SK-N-SH (cell line): ENCODE measurements at regions not wholly inside any gene's neighbourhood (a gene's known extent, or its start where the extent isn't known, plus 50 kb on each side); places are given as distances from the start of the nearest gene placed in this dataset.

Experiments
- CTCF ChIA-PET: fragments of 300-600, 350-600 bp; formaldehyde crosslinking; extraction: SDS; loops from one replicate; lab custom pipeline; 2021; lab: Yijun Ruan, JAX
- POLR2A ChIA-PET: fragments of 350-600 bp; sonication (Branson Sonifier 250); formaldehyde crosslinking; extraction: SDS; loops from one replicate; lab custom pipeline; 2020; ENCODE audit warnings: antibody characterized with exemption, inconsistent platforms; lab: Yijun Ruan, JAX
- DNase-seq: peaks from one replicate; pipeline ENCODE4 v3.0.0; 2012
- H2AFZ ChIP-seq: fragments of 200-600 bp; sonication (generic); 2 replicates; pipeline ENCODE4 v1.8.1; 2016; ENCODE audit warnings: antibody characterized with exemption, mild to moderate bottlenecking, low read depth
- H3F3A ChIP-seq: fragments of 200-600 bp; sonication (generic); replicated peaks from 2 replicates; pipeline ENCODE3; 2016; ENCODE audit warnings: antibody characterized with exemption, mild to moderate bottlenecking; ENCODE audit not compliant: insufficient read depth
- H3K27ac ChIP-seq, 2 experiments: fragments of 200-500 bp in 1 of 2; fragments of 200-600 bp in 1 of 2; sonication (Bioruptor generic) in 1 of 2; sonication (generic), shearing (Covaris generic) in 1 of 2; 2 replicates each; pipeline versions ENCODE4 v1.5.1 to v1.6.1; 2014 to 2016; ENCODE audit warnings: low read depth in 2 of 2, inconsistent platforms in 1 of 2, low read length in 1 of 2, mild to moderate bottlenecking in 1 of 2, mixed read lengths in 1 of 2
- H3K27me3 ChIP-seq: fragments of 200-600 bp; sonication (generic), shearing (Covaris generic); 2 replicates; pipeline ENCODE4 v1.6.1; 2016; ENCODE audit warnings: mixed run types; ENCODE audit not compliant: insufficient read depth
- H3K36me3 ChIP-seq, 2 experiments: fragments of 200-500 bp in 1 of 2; fragments of 200-600 bp in 1 of 2; sonication (Bioruptor generic) in 1 of 2; sonication (generic) in 1 of 2; replicated peaks in 1 of 2; 2 replicates each; pipeline versions ENCODE3 to v1.5.1; 2014 to 2016; ENCODE audit warnings: low read length in 1 of 2, mild to moderate bottlenecking in 1 of 2; ENCODE audit not compliant: insufficient read depth in 2 of 2, control insufficient read depth in 1 of 2
- H3K4me1 ChIP-seq, 2 experiments: fragments of 200-500 bp in 1 of 2; fragments of 200-600 bp in 1 of 2; sonication (Bioruptor generic) in 1 of 2; sonication (generic), shearing (Covaris generic) in 1 of 2; 2 replicates each; pipeline versions ENCODE4 v1.5.1 to v1.6.1; 2014 to 2016; ENCODE audit warnings: low read depth in 1 of 2, low read length in 1 of 2, mixed run types in 1 of 2; ENCODE audit not compliant: insufficient read depth in 2 of 2, control insufficient read depth in 1 of 2
- H3K4me2 ChIP-seq: fragments of 200-600 bp; sonication (generic), shearing (Covaris generic); 2 replicates; pipeline ENCODE4 v1.6.1; 2017; ENCODE audit warnings: mixed run types
- H3K4me3 ChIP-seq, 2 experiments: fragments of 200-500 bp in 1 of 2; fragments of 200-600 bp in 1 of 2; sonication (Bioruptor generic) in 1 of 2; sonication (generic), shearing (Covaris generic) in 1 of 2; 2 replicates each; pipeline versions ENCODE4 v1.5.1 to v1.8.1; 2014 to 2016; ENCODE audit warnings: low read depth in 2 of 2, inconsistent platforms in 1 of 2, low read length in 1 of 2, mild to moderate bottlenecking in 1 of 2, mixed read lengths in 1 of 2, moderate library complexity in 1 of 2
- H3K79me2 ChIP-seq: fragments of 200-600 bp; sonication (generic); 2 replicates; pipeline ENCODE4 v1.8.1; 2017; ENCODE audit warnings: mild to moderate bottlenecking; ENCODE audit not compliant: insufficient read depth
- H3K9ac ChIP-seq: fragments of 200-600 bp; sonication (generic); 2 replicates; pipeline ENCODE4 v1.6.1; 2017; ENCODE audit warnings: mixed run types
- H3K9me2 ChIP-seq: fragments of 200-600 bp; sonication (generic); 2 replicates; pipeline ENCODE4 v1.6.1; 2017; ENCODE audit warnings: mixed run types
- H3K9me3 ChIP-seq: fragments of 200-600 bp; sonication (generic); 2 replicates; pipeline ENCODE4 v1.6.1; 2017; ENCODE audit warnings: mixed run types, mild to moderate bottlenecking, moderate library complexity
- H4K20me1 ChIP-seq: fragments of 200-600 bp; sonication (generic); 2 replicates; pipeline ENCODE4 v1.6.1; 2017; ENCODE audit warnings: mild to moderate bottlenecking, mixed run types; ENCODE audit not compliant: insufficient read depth
- CHD2 ChIP-seq: fragments of 150-350 bp; IDR thresholded peaks from 2 replicates; pipeline ENCODE4 v1.6.1; 2018; ENCODE audit warnings: low read length; ENCODE audit not compliant: partially characterized antibody
- CTCF ChIP-seq: fragments of 200-600 bp; sonication (generic); IDR thresholded peaks from 2 replicates; pipeline ENCODE4 v1.6.1; 2017; ENCODE audit warnings: antibody characterized with exemption, mild to moderate bottlenecking, moderate library complexity
- ELF1 ChIP-seq: IDR thresholded peaks from 2 replicates; pipeline ENCODE4 v1.4.0; 2012
- EP300 ChIP-seq, 2 experiments: IDR thresholded peaks; 2 replicates each; pipeline versions ENCODE4 v1.4.0 to v1.6.1; 2012; ENCODE audit warnings: borderline replicate concordance in 1 of 2, low read depth in 1 of 2, low read length in 1 of 2
- EZH2phosphoT487 ChIP-seq: fragments of 200-600 bp; sonication (generic); IDR thresholded peaks from 2 replicates; pipeline ENCODE4 v1.6.1; 2017; ENCODE audit warnings: low read depth, mixed run types, mild to moderate bottlenecking, antibody characterized with exemption, moderate library complexity, borderline replicate concordance
- FOXJ3 ChIP-seq: sonication (generic); formaldehyde crosslinking; IDR thresholded peaks from 2 replicates; pipeline ENCODE4 v1.5.1; 2020; ENCODE audit warnings: mild to moderate bottlenecking, missing genetic modification reagents
- GABPA ChIP-seq: IDR thresholded peaks from 2 replicates; pipeline ENCODE4 v1.4.0; 2012; ENCODE audit warnings: low read depth, mild to moderate bottlenecking
- GATA2 ChIP-seq: sonication (generic); formaldehyde crosslinking; IDR thresholded peaks from 2 replicates; pipeline ENCODE4 v1.5.0; 2020; ENCODE audit warnings: mild to moderate bottlenecking, missing genetic modification reagents
- MEF2A ChIP-seq: IDR thresholded peaks from 2 replicates; pipeline ENCODE4 v1.4.0; 2012; ENCODE audit warnings: low read depth, borderline replicate concordance
- MXI1 ChIP-seq: IDR thresholded peaks from 2 replicates; pipeline ENCODE4 v1.6.1; 2012; ENCODE audit warnings: mild to moderate bottlenecking, low read depth, low read length, improper control_type of control experiment
- REST ChIP-seq: IDR thresholded peaks from 2 replicates; pipeline ENCODE4 v1.6.1; 2012; ENCODE audit warnings: mild to moderate bottlenecking, low read depth, low read length, moderate library complexity
- RXRA ChIP-seq: IDR thresholded peaks from 2 replicates; pipeline ENCODE4 v1.4.0; 2012; ENCODE audit warnings: low read depth, mild to moderate bottlenecking, borderline replicate concordance
- TCF12 ChIP-seq: IDR thresholded peaks from 2 replicates; pipeline ENCODE4 v1.4.0; 2012
- USF2 ChIP-seq: fragments of 150-350 bp; IDR thresholded peaks from 2 replicates; pipeline ENCODE4 v1.6.1; 2017; ENCODE audit warnings: antibody characterized with exemption, low read length, low read depth, borderline replicate concordance
- ZBTB33 ChIP-seq: IDR thresholded peaks from 2 replicates; pipeline ENCODE4 v1.4.0; 2012; ENCODE audit warnings: low read depth, borderline replicate concordance
- WGBS: methylation state at CpG from one replicate; pipeline ENCODE4 v1.1.6; 2017; ENCODE audit warnings: low lambda C conversion rate; 5-methylcytosine and 5-hydroxymethylcytosine counted together

- TF ChIP-seq ZBTB33 = no peak
- TF ChIP-seq, all 33 proteins: peak for 0
These were observed 456.9 kb upstream of the HTR2C start (continued) for GRCh38 chrX:114127005-114127404.

GRCh38 chrX:114101081-114101480, 482.8 kb upstream of the HTR2C start:
- no peaks in the 10 kb centered on the region; the same call in 1 of the 2 replicates for H3K27me3 ChIP-seq
- no peaks in the 10 kb centered on the region for H3K36me3 ChIP-seq
- no peak overlapping the region for H2AFZ ChIP-seq
- ChIA-PET CTCF (no interaction called here), POLR2A (no interaction called here)
- H3K9me3 ChIP-seq = no peaks in the 10 kb centered on the region
- no peak overlapping the region for H3K27ac ChIP-seq
- H3K4me3 ChIP-seq = no peak overlapping the region
- H3K9me2 ChIP-seq = no peaks in the 10 kb centered on the region
- no peaks in the 10 kb centered on the region for H3K79me2 ChIP-seq
- no peaks in the 10 kb centered on the region for H3F3A ChIP-seq
- H3K9ac ChIP-seq = no peak overlapping the region
- DNase-seq = no peak
- 40% methylated on average over 3 of the region's 3 CpGs for WGBS
- no peaks in the 10 kb centered on the region for H4K20me1 ChIP-seq
- TF ChIP-seq ELF1 = no peak
- no peak for TF ChIP-seq GABPA
- no peak for TF ChIP-seq TCF12
- TF ChIP-seq ZBTB33 = no peak
- no peak for TF ChIP-seq FOXJ3 (CRISPR knock-in tag)
- no peak for TF ChIP-seq EP300 (IDR thresholded peaks at IDR 0.05; ENCODE audit: borderline replicate concordance in 1 of 2, low read depth in 1 of 2, low read length in 1 of 2)
- TF ChIP-seq EZH2phosphoT487 = no peak
- no peak for TF ChIP-seq GATA2 (CRISPR knock-in tag)
- no peak for TF ChIP-seq CHD2
- no peak for TF ChIP-seq REST
- TF ChIP-seq RXRA = no peak
- no peak for TF ChIP-seq CTCF
- no peak for TF ChIP-seq MEF2A
- no peak for TF ChIP-seq MXI1
- no peak for TF ChIP-seq USF2
- H3K4me2 ChIP-seq = no peak overlapping the region
- no peaks in the 10 kb centered on the region for H3K4me1 ChIP-seq
